Cardiac muscle cell (in vitro differentiated cells and primary cell): ENCODE measurements at regions not wholly inside any gene's neighbourhood (a gene's known extent, or its start where the extent isn't known, plus 50 kb on each side); places are given as distances from the start of the nearest gene placed in this dataset.
A peak's percentile ranks its signal among the peaks of the same experiment; 100 is the strongest.

Experiments used
- DNase-seq, 2 donors: peaks; one replicate each; pipeline versions ENCODE4 v3.0.0 to v3.0.0-alpha.2; 2010 to 2017; ENCODE audit warnings: low read depth in 1 of 2, low spot score in 1 of 2
- H3K27ac ChIP-seq: fragments of 200-600 bp; sonication (generic); 2 replicates; pipeline ENCODE4 v1.5.1; 2016
- H3K27me3 ChIP-seq: fragments of 200-600 bp; sonication (generic); 2 replicates; pipeline ENCODE4 v1.6.0; 2016; ENCODE audit warnings: control low read depth
- H3K36me3 ChIP-seq: fragments of 200-600 bp; sonication (generic); 2 replicates; pipeline ENCODE4 v1.5.1; 2016; ENCODE audit warnings: control low read depth
- H3K4me1 ChIP-seq: fragments of 200-600 bp; sonication (generic); 2 replicates; pipeline ENCODE4 v1.8.1; 2017; ENCODE audit warnings: low read depth, mild to moderate bottlenecking, mixed run types
- H3K4me3 ChIP-seq: fragments of 200-600 bp; sonication (generic); 2 replicates; pipeline ENCODE4 v1.5.1; 2016; ENCODE audit warnings: mild to moderate bottlenecking
- H3K9me3 ChIP-seq: fragments of 200-600 bp; sonication (generic); 2 replicates; pipeline ENCODE4 v1.5.1; 2017; ENCODE audit warnings: low read depth, mild to moderate bottlenecking, control low read depth
- TF ChIP-seq, protein P1 (sequence below): IDR thresholded peaks from 2 replicates; pipeline ENCODE4 v1.5.1; 2012; ENCODE audit warnings: low read depth, mild to moderate bottlenecking, low read length

DNA sequence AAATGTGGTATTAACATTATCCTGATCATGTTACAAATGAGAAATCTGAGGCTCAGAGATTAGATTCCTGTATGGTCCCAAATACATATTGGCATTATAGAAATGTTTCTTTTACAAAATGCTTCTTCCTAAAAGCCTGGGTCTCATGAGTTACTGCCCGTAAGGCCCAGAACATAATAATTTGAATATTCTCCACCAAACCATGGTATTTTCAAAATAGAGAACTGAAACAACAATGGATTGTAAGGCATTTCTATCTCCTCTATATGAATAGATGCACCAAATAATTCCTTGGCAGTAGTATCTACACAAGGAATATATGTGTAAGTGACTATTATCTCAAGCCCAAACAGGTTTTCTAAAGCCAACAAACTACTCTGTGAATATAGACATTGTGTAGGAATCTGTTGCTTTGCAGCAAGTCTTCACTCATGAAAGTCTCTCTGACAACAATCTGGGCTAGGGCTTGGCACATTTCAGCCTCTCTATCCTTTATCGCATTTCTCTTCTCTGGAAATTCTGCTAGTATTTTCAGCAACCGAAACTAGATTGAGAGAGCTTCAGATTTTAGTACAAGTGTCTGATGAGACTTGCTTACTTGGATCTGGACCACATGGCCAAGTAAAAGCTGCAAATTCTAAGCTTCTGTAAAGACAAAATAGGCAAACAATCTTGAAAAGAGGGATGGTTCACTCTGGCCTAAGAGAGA, 112.8 kb upstream of the ARHGAP20 start:
- TF ChIP-seq, protein P1, sequence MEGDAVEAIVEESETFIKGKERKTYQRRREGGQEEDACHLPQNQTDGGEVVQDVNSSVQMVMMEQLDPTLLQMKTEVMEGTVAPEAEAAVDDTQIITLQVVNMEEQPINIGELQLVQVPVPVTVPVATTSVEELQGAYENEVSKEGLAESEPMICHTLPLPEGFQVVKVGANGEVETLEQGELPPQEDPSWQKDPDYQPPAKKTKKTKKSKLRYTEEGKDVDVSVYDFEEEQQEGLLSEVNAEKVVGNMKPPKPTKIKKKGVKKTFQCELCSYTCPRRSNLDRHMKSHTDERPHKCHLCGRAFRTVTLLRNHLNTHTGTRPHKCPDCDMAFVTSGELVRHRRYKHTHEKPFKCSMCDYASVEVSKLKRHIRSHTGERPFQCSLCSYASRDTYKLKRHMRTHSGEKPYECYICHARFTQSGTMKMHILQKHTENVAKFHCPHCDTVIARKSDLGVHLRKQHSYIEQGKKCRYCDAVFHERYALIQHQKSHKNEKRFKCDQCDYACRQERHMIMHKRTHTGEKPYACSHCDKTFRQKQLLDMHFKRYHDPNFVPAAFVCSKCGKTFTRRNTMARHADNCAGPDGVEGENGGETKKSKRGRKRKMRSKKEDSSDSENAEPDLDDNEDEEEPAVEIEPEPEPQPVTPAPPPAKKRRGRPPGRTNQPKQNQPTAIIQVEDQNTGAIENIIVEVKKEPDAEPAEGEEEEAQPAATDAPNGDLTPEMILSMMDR: no peak
- no peak for DNase-seq
- Histone ChIP-seq H3K4me1 (no peaks in the 10 kb centered on the region), H3K4me3 (no peak overlapping the region), H3K36me3 (no peaks in the 10 kb centered on the region), H3K27ac (no peak overlapping the region), H3K9me3 (no peaks in the 10 kb centered on the region), H3K27me3 (no peaks in the 10 kb centered on the region)

DNA sequence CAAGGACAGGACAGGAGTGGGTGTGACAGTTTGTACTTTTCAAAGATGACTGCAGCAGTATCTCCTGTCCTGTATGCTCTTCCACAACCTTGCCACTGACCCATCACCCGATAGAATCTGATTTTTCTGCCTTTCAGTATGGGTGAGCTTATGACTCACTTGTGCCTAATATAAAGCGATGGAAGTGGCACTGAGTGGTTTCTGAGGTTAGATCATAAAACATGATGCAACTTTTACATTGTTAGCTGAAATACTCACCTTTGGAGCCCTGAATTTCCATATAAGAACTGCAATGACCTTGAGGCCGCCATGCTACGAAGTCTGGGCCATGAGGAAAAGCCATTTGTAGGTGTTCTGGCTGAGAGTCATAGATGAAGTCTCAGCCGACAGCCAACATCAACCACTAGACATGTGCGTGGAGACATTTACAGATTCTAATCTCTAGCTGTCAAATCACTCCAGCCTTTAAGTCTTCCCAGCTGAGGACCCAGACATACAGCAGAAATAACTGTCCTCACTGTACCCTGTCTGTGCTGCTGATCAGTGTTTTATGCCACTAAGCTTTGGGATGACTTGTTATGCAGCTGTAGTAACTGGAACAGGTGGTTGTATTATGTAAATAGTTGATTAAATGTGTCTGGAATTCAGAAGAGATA, 105.9 kb upstream of the ARHGAP20 start:
- H3K9me3 ChIP-seq: no peaks in the 10 kb centered on the region
- TF ChIP-seq, protein P1: no peak
- no peak overlapping the region for H3K27ac ChIP-seq
- H3K4me3 ChIP-seq: no peak overlapping the region
- H3K36me3 ChIP-seq: no peaks in the 10 kb centered on the region
- H3K27me3 ChIP-seq: no peaks in the 10 kb centered on the region
- no peaks in the 10 kb centered on the region for H3K4me1 ChIP-seq
- peak in 1 of 2 donors; percentile 31 for DNase-seq

DNA sequence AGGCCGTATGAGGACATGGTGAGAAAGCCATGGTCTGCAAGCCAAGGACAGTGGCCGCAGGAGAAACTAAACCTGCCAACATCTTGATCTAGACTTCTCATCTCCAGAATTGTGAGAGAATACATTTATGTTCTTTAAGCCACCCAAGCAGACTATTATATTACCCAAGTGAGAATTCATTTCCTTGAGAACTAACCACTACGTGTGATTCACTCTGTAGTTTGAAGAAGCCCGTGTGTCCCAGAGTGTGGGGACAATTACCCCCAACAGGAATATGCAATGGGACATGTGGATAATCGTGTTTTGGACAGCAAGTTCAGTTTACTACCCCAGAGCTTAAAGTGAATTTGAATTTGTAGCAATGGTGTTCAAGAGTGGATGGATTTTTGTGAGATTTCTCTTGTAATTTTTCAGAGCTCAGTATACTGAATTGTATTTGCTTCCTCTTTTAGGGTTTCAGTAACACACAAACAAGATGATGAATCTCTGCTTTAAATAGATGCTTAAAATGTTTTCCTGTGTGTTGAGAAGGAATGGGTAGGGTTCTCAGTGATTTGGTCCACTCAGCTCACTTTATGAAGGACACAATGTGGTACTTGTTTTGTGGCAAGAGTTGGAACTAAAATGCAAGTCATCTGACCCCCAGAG, 100.0 kb upstream of the ARHGAP20 start:
- H3K4me3 ChIP-seq: no peak overlapping the region
- TF ChIP-seq, protein P1: no peak
- DNase-seq: no peak
- no peaks in the 10 kb centered on the region for H3K27me3 ChIP-seq
- no peaks in the 10 kb centered on the region for H3K36me3 ChIP-seq
- no peak overlapping the region for H3K27ac ChIP-seq
- H3K4me1 ChIP-seq: no peaks in the 10 kb centered on the region
- H3K9me3 ChIP-seq: no peaks in the 10 kb centered on the region

DNA sequence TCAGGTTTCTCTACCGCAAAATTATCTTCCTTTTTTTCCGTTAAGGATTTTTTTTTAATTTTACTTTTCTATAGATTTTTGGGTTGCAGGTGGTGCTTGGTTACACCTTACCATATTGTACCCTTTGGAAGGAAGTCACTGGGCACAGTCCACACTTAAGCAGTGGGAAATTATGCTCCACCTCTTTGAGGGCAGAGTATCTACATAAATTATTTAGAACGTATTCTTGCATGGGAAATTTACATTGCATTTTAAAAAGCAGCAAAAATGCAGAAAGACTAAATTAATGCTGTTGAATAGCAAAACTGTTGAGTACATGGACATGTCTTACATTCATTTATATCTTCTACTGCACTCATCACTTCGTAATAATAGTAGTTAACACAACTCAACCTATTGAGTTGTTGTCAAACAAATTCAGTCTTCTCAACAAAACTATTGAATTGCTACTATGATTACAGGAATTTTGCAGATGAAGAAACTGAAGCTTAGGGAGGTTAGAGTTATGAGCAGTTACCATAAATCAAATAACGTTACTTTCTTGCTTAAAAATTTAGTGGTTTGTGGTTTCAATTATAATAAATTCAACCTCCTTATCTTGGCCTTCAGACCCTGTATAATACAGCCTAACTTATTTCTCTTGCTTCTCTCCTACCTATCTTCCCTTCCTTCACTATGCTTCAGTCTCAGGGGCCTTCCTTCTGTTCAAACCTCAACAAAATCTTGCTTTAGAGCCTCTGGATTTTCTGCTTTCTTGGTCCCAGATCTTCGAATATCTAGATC, 97.4 kb upstream of the ARHGAP20 start:
- Histone ChIP-seq H3K27me3 (no peaks in the 10 kb centered on the region), H3K36me3 (no peaks in the 10 kb centered on the region), H3K27ac (no peak overlapping the region), H3K4me3 (no peak overlapping the region), H3K4me1 (no peaks in the 10 kb centered on the region), H3K9me3 (no peaks in the 10 kb centered on the region)
- no peak for DNase-seq
- TF ChIP-seq, protein P1: no peak

DNA sequence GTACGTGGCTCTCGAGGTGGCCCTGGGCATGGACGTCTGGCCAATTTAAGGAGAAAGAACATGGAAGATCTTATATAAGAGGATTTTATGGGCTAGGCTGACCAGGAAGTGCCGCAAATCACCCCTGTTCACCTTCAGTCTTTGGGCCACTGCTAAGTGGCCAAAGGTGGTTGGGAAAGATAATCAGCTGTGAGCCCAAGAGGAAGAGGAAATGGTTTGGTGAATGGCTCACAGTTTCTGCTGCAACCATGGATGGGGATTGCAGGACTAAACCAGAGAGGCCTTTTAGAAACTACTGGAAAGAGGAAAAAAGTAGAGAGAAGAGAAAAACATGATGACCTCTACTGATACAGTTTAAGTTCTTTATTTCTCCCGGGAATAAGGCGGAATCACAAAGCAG, 96.0 kb upstream of the ARHGAP20 start:
- Histone ChIP-seq H3K4me1 (no peaks in the 10 kb centered on the region), H3K27ac (no peak overlapping the region), H3K27me3 (no peaks in the 10 kb centered on the region), H3K4me3 (no peak overlapping the region), H3K36me3 (no peaks in the 10 kb centered on the region), H3K9me3 (no peaks in the 10 kb centered on the region)
- no peak for DNase-seq
- TF ChIP-seq, protein P1: no peak
